SK-N-SH treated with all-trans-retinoic acid at 6 μM for 48 hours (cell line): ENCODE measurements at regions not wholly inside any gene's neighbourhood (a gene's known extent, or its start where the extent isn't known, plus 50 kb on each side); places are given as distances from the start of the nearest gene placed in this dataset.
"Not testable (repeated sequence)": the region's sequence is repeated elsewhere in the genome, so short reads cannot be mapped to it uniquely, and the experiment has no call there.

Experiments used
- ATAC-seq: fragments of 200-7000 bp; cut with Tn5 transposase; 3 replicates; pipeline ENCODE4 v1.9.1; 2020; ENCODE audit warnings: mild to moderate bottlenecking, moderate library complexity
- ARNTL ChIP-seq: fragments of 450-650 bp; formaldehyde crosslinking; IDR thresholded peaks from 2 replicates; pipeline ENCODE4 v1.5.0; 2020; ENCODE audit warnings: low read depth, mild to moderate bottlenecking, moderate library complexity, borderline replicate concordance
- CSDC2 ChIP-seq: fragments of 250-450 bp; sonication (Bioruptor Pico); IDR thresholded peaks from 2 replicates; pipeline ENCODE4 v1.5.0; 2020; ENCODE audit warnings: mild to moderate bottlenecking, moderate library complexity
- ESRRG ChIP-seq: fragments of 250-450 bp; sonication (Bioruptor Pico); IDR thresholded peaks from 2 replicates; pipeline ENCODE4 v1.6.1; 2021; ENCODE audit warnings: mild to moderate bottlenecking
- GLIS3 ChIP-seq: fragments of 250-450 bp; sonication (Bioruptor Pico); IDR thresholded peaks from 2 replicates; pipeline ENCODE4 v1.5.0; 2020; ENCODE audit warnings: mild to moderate bottlenecking, moderate library complexity
- OSR1 ChIP-seq: fragments of 250-450 bp; sonication (Bioruptor Pico); IDR thresholded peaks from 2 replicates; pipeline ENCODE4 v1.8.0; 2022; ENCODE audit warnings: moderate library complexity, mild to moderate bottlenecking, inconsistent platforms
- PATZ1 ChIP-seq: fragments of 250-450 bp; sonication (Bioruptor Pico); IDR thresholded peaks from 2 replicates; pipeline ENCODE4 v1.8.0; 2020; ENCODE audit warnings: mild to moderate bottlenecking, moderate library complexity, borderline replicate concordance
- POU6F1 ChIP-seq: fragments of 250-450 bp; sonication (Bioruptor Pico); IDR thresholded peaks from 2 replicates; pipeline ENCODE4 v1.8.0; 2021; ENCODE audit warnings: low read depth, mild to moderate bottlenecking, moderate library complexity, borderline replicate concordance
- PPARA ChIP-seq: fragments of 250-450 bp; sonication (Bioruptor Pico); IDR thresholded peaks from 2 replicates; pipeline ENCODE4 v1.5.0; 2020; ENCODE audit warnings: mild to moderate bottlenecking, borderline replicate concordance
- RARB ChIP-seq: fragments of 250-450 bp; sonication (Bioruptor Pico); IDR thresholded peaks from 2 replicates; pipeline ENCODE4 v1.8.0; 2021; ENCODE audit warnings: mild to moderate bottlenecking, moderate library complexity
- SNAI2 ChIP-seq: fragments of 250-450 bp; sonication (Bioruptor Pico); IDR thresholded peaks from 2 replicates; pipeline ENCODE4 v1.5.0; 2020; ENCODE audit warnings: mild to moderate bottlenecking, moderate library complexity
- TSHZ2 ChIP-seq: fragments of 250-450 bp; sonication (Bioruptor Pico); IDR thresholded peaks from 2 replicates; pipeline ENCODE4 v1.5.0; 2020; ENCODE audit warnings: mild to moderate bottlenecking, moderate library complexity
- ZC3H10 ChIP-seq: fragments of 250-450 bp; sonication (Bioruptor Pico); IDR thresholded peaks from 2 replicates; pipeline ENCODE4 v1.5.1; 2021; ENCODE audit warnings: mild to moderate bottlenecking, moderate library complexity
- ZFP3 ChIP-seq: fragments of 250-450 bp; sonication (Bioruptor Pico); IDR thresholded peaks from 2 replicates; pipeline ENCODE4 v1.5.0; 2020; ENCODE audit warnings: mild to moderate bottlenecking, moderate library complexity
- ZFP30 ChIP-seq: fragments of 450-650 bp; formaldehyde crosslinking; IDR thresholded peaks from 2 replicates; pipeline ENCODE4 v1.5.0; 2022; ENCODE audit warnings: mild to moderate bottlenecking, moderate library complexity
- TF ChIP-seq, protein P1 (sequence below): fragments of 250-450 bp; sonication (Bioruptor Pico); IDR thresholded peaks from 2 replicates; pipeline ENCODE4 v1.5.1; 2021; ENCODE audit warnings: mild to moderate bottlenecking, moderate library complexity

DNA sequence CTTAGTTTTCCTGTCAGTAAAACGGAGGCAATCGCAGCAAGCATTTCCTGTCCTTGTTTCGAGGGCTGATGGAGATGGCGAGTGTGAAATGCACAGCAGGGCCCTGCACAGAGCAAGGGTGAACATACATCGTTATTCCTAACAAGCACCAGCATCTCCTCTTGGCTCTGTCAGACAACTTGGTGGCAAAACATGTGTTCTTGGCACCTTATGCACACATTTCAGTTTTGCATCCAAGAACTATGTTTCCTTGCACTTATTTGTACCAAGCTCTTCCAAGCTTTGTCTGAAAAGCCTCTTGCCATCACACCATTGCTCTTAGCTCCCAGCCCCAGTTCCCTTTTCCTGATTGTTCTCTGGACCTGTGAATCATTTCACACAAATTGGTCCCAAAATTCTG lies 132.9 kb upstream of the GRB10 start:
- no peak for TF ChIP-seq ESRRG (CRISPR knock-in tag)
- no peak for TF ChIP-seq GLIS3 (CRISPR knock-in tag)
- no peak for ATAC-seq

DNA sequence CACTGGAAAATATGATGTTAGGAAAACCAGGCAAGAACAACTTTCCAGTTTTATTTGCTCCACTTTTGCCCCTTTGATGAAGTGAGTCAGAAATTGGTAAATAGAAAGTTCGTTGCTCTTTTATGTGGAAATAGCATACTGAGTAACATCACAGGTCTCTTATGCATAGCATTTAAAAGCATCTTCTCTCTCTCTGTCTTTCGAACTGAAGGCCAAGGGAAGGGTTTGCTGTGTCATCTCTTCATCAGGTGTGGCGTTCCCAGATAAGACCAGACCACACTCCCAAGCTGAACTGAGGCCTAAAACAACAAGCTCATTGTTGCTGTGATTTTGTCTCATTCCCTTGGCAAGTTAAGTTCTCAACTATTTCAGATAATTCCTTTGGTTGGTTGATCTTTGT lies 131.8 kb upstream of the GRB10 start:
- TF ChIP-seq ESRRG (CRISPR knock-in tag), result no peak
- TF ChIP-seq TSHZ2 (CRISPR knock-in tag), result no peak

DNA sequence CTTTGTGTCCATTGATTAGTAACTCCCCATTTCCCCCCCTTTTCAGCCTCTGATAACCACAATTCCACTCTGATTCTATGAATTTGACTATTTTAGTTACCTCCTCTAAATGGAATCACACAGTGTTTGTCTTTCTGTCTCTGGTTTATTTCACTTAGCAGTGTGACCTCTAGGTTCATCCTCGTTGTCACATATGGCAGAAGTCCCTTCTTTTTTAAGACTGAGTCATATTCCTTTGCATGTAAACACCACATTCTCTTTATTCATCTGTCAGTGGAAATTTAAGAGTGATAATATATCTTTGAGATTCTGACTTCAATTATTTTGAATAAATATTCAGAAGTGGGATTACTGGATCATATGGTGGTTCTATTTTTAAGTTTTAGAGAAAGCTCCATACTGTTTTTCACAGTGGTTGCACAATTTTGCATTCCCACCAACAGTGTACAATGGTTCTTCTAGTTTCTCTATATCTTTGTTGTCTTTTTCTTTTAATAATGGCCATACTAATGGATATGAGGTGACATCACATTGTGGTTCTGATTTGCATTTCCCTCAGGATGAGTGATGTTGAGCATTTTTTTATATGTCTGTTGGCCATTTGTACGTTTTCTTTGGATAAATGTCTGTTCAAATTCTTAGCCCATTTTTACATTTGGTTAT lies 126.1 kb upstream of the GRB10 start:
- TF ChIP-seq RARB (no peak), POU6F1 (no peak), ZC3H10 (CRISPR knock-in tag) (no peak), ZFP3 (no peak), CSDC2 (CRISPR knock-in tag) (no peak), ARNTL (CRISPR knock-in tag) (no peak), PATZ1 (CRISPR knock-in tag) (no peak), OSR1 (CRISPR knock-in tag) (no peak), ZFP30 (CRISPR knock-in tag) (no peak), PPARA (CRISPR knock-in tag) (no peak), SNAI2 (no peak), TSHZ2 (CRISPR knock-in tag) (no peak), ESRRG (CRISPR knock-in tag) (no peak)
- TF ChIP-seq, protein P1, sequence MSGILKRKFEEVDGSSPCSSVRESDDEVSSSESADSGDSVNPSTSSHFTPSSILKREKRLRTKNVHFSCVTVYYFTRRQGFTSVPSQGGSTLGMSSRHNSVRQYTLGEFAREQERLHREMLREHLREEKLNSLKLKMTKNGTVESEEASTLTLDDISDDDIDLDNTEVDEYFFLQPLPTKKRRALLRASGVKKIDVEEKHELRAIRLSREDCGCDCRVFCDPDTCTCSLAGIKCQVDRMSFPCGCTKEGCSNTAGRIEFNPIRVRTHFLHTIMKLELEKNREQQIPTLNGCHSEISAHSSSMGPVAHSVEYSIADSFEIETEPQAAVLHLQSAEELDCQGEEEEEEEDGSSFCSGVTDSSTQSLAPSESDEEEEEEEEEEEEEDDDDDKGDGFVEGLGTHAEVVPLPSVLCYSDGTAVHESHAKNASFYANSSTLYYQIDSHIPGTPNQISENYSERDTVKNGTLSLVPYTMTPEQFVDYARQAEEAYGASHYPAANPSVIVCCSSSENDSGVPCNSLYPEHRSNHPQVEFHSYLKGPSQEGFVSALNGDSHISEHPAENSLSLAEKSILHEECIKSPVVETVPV (CRISPR knock-in tag), result no peak
- no peak for ATAC-seq

More for the DNA sequence above, 131.8 kb upstream of the GRB10 start:
- no peak for ATAC-seq

- not testable (repeated sequence) for ATAC-seq
Observed at GRCh38 chr7:50898604-50899477, 116.1 kb upstream of the GRB10 start.

DNA sequence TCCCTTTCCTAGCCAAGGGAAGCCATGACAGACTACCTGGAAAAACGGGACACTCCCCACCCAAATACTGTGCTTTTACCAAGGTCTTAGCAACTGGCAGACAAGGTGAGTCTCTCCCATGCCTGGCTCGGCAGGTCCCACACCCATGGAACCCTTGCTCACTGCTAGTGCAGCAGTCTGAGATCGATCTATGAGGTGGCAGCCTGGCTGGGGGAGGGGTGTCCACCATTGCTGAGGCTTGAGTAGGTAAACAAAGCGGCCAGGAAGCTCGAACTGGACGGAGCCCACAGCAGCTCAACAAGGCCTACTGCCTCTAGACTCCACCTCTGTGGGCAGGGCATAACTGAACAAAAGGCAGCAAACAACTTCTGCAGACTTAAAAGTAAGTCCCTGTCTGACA lies 104.4 kb upstream of the GRB10 start:
- ATAC-seq, result not testable (repeated sequence)
